Tibial nerve (tissue), 4 donors: ENCODE measurements at regions not wholly inside any gene's neighbourhood (a gene's known extent, or its start where the extent isn't known, plus 50 kb on each side); places are given as distances from the start of the nearest gene placed in this dataset.

Experiments used
- CTCF ChIP-seq, 5 experiments: fragments of 200-600 bp in 3 of 5; fragments of 450-650 bp in 2 of 5; sonication (generic) in 3 of 5; IDR thresholded peaks; one replicate each; pipeline ENCODE4 v1.5.1; 2016 to 2019; ENCODE audit warnings: antibody characterized with exemption in 5 of 5, mild to moderate bottlenecking in 3 of 5, moderate library complexity in 2 of 5
- EP300 ChIP-seq, 2 donors: sonication (generic); formaldehyde crosslinking; IDR thresholded peaks; one replicate each; pipeline ENCODE4 v1.6.1; 2017; ENCODE audit warnings: antibody characterized with exemption in 2 of 2, mild to moderate bottlenecking in 1 of 2
- POLR2A ChIP-seq, 2 donors: fragments of 450-650 bp; IDR thresholded peaks; one replicate each; pipeline ENCODE4 v1.6.1; 2017; ENCODE audit warnings: antibody characterized with exemption in 2 of 2, mild to moderate bottlenecking in 2 of 2, moderate library complexity in 2 of 2

- no peak for TF ChIP-seq POLR2A (IDR thresholded peaks at IDR 0.05)
- TF ChIP-seq CTCF (IDR thresholded peaks at IDR 0.05), result no peak
- TF ChIP-seq EP300 (IDR thresholded peaks at IDR 0.05), result no peak
Observed at GRCh38 chr18:10170375-10170774, 256.6 kb downstream of the VAPA start.
